ENCODE measurements at regions not wholly inside any gene's neighbourhood (a gene's known extent, or its start where the extent isn't known, plus 50 kb on each side); places are given as distances from the start of the nearest gene placed in this dataset.
"Not testable (repeated sequence)": the region's sequence is repeated elsewhere in the genome, so short reads cannot be mapped to it uniquely, and the experiment has no call there.

DNA sequence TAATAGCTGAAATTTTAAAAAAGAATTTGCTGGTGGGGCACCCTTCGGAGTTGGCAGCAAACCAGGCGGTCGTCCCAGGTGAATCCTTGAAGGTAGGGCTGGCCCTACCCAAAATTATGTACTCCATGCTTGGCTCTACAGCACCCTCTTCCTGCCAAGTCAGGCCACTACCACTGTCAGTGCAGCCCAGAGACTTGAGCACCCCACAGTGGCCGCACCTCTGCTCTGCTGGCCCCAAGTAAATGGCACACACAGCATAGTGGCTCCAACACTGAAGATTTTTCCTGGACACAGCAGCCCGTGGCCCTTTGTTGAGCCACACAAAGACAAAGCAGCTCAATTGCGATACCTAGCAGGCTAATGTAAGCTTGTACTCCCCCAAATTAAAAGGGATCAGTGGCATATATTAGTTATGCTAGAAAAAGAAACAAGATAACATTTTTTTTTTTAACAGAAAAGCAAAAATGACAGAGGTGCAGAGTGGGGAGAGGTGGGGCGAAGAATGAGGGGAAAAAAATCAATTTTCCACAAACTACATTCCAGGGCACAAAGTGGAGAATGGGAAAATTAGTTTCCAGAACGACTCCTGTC is 250.5 kb downstream of the UACA start:
- Histone ChIP-seq H2AFZ (ENCODE audit: low read depth, low read length) (no peak overlapping the region), H3K4me3 (ENCODE audit: low read length) (no peak overlapping the region), H3F3A (ENCODE audit: insufficient read depth, low read length, poor library complexity, severe bottlenecking) (no peaks in the 10 kb centered on the region), H3K36me3 (ENCODE audit: insufficient read depth, low read length) (no peaks in the 10 kb centered on the region), H4K20me1 (ENCODE audit: insufficient read depth) (no peaks in the 10 kb centered on the region), H3K9me3 (ENCODE audit: low read length) (peaks cover 7% of the 10 kb centered on the region), H3K9ac (ENCODE audit: low read length) (no peak overlapping the region), H3K27me3 (ENCODE audit: insufficient read depth, low read depth, low read length) (no peaks in the 10 kb centered on the region), H3K4me2 (ENCODE audit: low read length) (no peak overlapping the region), H3K27ac (ENCODE audit: low read length) (no peak overlapping the region), H3K9me2 (ENCODE audit: insufficient read depth, low read length) (no peaks in the 10 kb centered on the region), H3K79me2 (replicated peaks; ENCODE audit: insufficient read depth, low read length) (no peaks in the 10 kb centered on the region)
- no peak for TF ChIP-seq POLR2AphosphoS5 (IDR thresholded peaks at IDR 0.05)
- no peak for TF ChIP-seq MXI1 (conservative IDR thresholded peaks at IDR 0.05; ENCODE audit: poor library complexity, severe bottlenecking)
- TF ChIP-seq, protein P1, sequence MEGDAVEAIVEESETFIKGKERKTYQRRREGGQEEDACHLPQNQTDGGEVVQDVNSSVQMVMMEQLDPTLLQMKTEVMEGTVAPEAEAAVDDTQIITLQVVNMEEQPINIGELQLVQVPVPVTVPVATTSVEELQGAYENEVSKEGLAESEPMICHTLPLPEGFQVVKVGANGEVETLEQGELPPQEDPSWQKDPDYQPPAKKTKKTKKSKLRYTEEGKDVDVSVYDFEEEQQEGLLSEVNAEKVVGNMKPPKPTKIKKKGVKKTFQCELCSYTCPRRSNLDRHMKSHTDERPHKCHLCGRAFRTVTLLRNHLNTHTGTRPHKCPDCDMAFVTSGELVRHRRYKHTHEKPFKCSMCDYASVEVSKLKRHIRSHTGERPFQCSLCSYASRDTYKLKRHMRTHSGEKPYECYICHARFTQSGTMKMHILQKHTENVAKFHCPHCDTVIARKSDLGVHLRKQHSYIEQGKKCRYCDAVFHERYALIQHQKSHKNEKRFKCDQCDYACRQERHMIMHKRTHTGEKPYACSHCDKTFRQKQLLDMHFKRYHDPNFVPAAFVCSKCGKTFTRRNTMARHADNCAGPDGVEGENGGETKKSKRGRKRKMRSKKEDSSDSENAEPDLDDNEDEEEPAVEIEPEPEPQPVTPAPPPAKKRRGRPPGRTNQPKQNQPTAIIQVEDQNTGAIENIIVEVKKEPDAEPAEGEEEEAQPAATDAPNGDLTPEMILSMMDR (IDR thresholded peaks at IDR 0.05; ENCODE audit: poor library complexity, severe bottlenecking) = no peak
- no peak for TF ChIP-seq TAF1 (IDR thresholded peaks at IDR 0.05; ENCODE audit: low read depth)
- no peak for TF ChIP-seq EZH2 (IDR thresholded peaks at IDR 0.05; ENCODE audit: borderline replicate concordance, insufficient read depth, low read length, poor library complexity, severe bottlenecking)
- no peak for TF ChIP-seq SMC3 (conservative IDR thresholded peaks at IDR 0.05; ENCODE audit: poor library complexity)
- TF ChIP-seq, protein P2, sequence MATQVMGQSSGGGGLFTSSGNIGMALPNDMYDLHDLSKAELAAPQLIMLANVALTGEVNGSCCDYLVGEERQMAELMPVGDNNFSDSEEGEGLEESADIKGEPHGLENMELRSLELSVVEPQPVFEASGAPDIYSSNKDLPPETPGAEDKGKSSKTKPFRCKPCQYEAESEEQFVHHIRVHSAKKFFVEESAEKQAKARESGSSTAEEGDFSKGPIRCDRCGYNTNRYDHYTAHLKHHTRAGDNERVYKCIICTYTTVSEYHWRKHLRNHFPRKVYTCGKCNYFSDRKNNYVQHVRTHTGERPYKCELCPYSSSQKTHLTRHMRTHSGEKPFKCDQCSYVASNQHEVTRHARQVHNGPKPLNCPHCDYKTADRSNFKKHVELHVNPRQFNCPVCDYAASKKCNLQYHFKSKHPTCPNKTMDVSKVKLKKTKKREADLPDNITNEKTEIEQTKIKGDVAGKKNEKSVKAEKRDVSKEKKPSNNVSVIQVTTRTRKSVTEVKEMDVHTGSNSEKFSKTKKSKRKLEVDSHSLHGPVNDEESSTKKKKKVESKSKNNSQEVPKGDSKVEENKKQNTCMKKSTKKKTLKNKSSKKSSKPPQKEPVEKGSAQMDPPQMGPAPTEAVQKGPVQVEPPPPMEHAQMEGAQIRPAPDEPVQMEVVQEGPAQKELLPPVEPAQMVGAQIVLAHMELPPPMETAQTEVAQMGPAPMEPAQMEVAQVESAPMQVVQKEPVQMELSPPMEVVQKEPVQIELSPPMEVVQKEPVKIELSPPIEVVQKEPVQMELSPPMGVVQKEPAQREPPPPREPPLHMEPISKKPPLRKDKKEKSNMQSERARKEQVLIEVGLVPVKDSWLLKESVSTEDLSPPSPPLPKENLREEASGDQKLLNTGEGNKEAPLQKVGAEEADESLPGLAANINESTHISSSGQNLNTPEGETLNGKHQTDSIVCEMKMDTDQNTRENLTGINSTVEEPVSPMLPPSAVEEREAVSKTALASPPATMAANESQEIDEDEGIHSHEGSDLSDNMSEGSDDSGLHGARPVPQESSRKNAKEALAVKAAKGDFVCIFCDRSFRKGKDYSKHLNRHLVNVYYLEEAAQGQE (IDR thresholded peaks at IDR 0.05; ENCODE audit: borderline replicate concordance) = no peak
- TF ChIP-seq EP300 (conservative IDR thresholded peaks at IDR 0.05; ENCODE audit: poor library complexity, severe bottlenecking) = no peak
- TF ChIP-seq RAD21 (conservative IDR thresholded peaks at IDR 0.05) = no peak

DNA sequence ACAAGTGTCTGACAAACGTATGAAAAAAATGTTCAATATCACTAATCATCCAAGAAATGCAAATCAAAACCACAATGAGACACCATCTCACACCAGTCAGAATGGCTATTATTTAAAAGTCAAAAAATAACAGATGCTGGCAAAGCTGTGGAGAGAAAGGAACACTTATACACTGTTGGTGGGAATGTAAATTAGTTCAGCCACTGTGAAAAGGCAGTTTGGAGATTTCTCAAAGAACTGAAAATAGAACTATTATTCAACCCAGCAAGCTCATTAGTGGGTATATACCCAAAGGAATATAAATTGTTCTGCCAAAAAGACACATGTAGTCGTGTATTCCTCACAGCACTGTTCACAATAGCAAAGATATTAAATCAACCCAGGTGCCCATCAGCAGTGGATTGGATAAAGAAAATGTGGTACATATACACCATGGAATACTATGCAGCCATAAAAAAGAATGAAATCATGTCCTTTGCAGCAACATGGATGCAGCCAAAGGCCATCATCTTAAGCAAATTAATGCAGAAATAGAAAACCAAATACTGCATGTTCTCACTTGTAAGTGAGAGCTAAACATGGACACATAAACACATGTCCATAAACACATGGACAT is 251.3 kb downstream of the UACA start:
- not testable (repeated sequence) for H3F3A ChIP-seq (ENCODE audit: insufficient read depth, low read length, poor library complexity, severe bottlenecking); H3K9me2 ChIP-seq (ENCODE audit: insufficient read depth, low read length); H3K4me2 ChIP-seq (ENCODE audit: low read length); H3K4me3 ChIP-seq (ENCODE audit: low read length); H3K79me2 ChIP-seq (replicated peaks; ENCODE audit: insufficient read depth, low read length); H3K27ac ChIP-seq (ENCODE audit: low read length); H4K20me1 ChIP-seq (ENCODE audit: insufficient read depth); H3K36me3 ChIP-seq (ENCODE audit: insufficient read depth, low read length); H3K9ac ChIP-seq (ENCODE audit: low read length); H2AFZ ChIP-seq (ENCODE audit: low read depth, low read length); H3K9me3 ChIP-seq (ENCODE audit: low read length); H3K27me3 ChIP-seq (ENCODE audit: insufficient read depth, low read depth, low read length)

All from neural cell (in vitro differentiated cells).